ENCODE measurements at regions not wholly inside any gene's neighbourhood (a gene's known extent, or its start where the extent isn't known, plus 50 kb on each side); places are given as distances from the start of the nearest gene placed in this dataset.

DNA sequence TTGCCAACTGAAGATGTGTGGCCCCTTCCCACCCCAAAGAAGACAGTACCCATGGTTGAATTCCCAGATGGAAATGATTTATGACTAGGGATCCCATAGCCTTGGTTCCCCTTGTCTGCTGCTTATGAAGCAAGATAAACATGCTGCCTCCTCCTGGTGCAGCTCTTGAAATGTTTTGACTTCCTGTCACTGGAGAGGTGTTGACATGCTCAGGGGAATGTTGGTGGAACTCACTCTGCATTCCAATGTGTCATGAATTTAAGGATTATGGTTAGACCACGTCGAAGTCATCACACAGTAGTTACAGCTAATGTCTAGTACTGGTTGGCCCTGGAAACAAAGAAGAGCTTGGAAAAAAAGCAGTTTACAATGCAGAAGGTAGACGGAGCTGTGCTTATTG lies 69.0 kb upstream of the FAM110C start:
- 19 to 21% methylated on average over 3 of the region's 3 CpGs for WGBS, 2 donors
- intact Hi-C loops (cut with DNase I), result no loop called here
- peaks cover 0 to 54% (median 10%) of the 10 kb centered on the region in 7 donors for H3K27me3 ChIP-seq
- H3K4me3 ChIP-seq, result no peak overlapping the region
- TF ChIP-seq, protein P1, sequence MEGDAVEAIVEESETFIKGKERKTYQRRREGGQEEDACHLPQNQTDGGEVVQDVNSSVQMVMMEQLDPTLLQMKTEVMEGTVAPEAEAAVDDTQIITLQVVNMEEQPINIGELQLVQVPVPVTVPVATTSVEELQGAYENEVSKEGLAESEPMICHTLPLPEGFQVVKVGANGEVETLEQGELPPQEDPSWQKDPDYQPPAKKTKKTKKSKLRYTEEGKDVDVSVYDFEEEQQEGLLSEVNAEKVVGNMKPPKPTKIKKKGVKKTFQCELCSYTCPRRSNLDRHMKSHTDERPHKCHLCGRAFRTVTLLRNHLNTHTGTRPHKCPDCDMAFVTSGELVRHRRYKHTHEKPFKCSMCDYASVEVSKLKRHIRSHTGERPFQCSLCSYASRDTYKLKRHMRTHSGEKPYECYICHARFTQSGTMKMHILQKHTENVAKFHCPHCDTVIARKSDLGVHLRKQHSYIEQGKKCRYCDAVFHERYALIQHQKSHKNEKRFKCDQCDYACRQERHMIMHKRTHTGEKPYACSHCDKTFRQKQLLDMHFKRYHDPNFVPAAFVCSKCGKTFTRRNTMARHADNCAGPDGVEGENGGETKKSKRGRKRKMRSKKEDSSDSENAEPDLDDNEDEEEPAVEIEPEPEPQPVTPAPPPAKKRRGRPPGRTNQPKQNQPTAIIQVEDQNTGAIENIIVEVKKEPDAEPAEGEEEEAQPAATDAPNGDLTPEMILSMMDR (IDR thresholded peaks at IDR 0.05), result no peak
- no peak overlapping the region for H3K27ac ChIP-seq
- H3K4me1 ChIP-seq, result no peaks in the 10 kb centered on the region
- ATAC-seq (no peak), DNase-seq (no peak)
- no peaks in the 10 kb centered on the region for H3K9me3 ChIP-seq
- H3K36me3 ChIP-seq, result no peaks in the 10 kb centered on the region

DNA sequence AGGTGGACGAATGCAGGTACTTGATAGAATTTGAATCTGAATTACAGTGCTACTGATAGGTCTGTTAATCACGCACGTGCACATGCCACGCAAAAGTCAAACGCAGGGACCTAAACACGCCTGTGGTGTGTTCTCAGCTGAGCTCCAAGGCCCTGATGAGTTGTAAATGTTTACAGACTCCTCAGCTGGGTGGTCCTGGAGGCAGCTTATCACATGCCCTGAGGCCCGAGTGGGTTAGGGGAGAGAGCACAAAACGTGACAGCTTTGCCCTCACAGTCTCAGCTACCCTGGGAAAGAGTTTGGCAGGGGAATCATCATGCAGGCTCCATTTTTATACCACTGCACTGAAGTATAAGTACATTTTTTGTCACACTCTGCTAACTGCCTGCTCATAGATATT lies 68.3 kb upstream of the FAM110C start:
- Histone ChIP-seq H3K27ac (no peak overlapping the region), H3K27me3 (peaks cover 0 to 50% (median 10%) of the 10 kb centered on the region in 7 donors)
- TF ChIP-seq, protein P1 (IDR thresholded peaks at IDR 0.05), result no peak

DNA sequence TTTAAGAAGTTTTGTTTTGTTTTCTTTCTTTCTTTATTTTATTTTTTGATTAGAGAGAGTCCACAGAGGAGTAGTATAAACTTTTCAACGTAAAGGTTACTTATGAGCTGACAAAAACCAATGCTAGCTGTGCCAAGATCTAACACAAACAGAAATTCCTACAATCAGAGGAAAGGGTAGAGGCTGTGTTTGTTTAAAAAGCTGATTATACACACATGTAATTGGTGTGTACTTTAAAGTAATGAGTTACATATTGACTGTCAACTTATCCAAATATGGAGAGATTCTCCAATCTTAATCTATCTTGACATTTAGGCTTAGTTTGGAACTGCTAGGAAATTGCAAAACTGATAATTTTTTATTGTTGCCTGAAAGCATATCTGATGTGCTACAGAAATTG lies 63.7 kb upstream of the FAM110C start:
- no peaks in the 10 kb centered on the region for H3K36me3 ChIP-seq
- ATAC-seq (no peak), DNase-seq (no peak)
- no peak overlapping the region for H3K27ac ChIP-seq
- no peaks in the 10 kb centered on the region for H3K4me1 ChIP-seq
- WGBS, 2 donors, result 32 to 56% methylated on average over 1 of the region's 1 CpG
- H3K4me3 ChIP-seq, result no peak overlapping the region
- TF ChIP-seq, protein P1 (IDR thresholded peaks at IDR 0.05), result no peak
- H3K9me3 ChIP-seq, result peaks cover 0 to 28% (median 8%) of the 10 kb centered on the region in 11 donors
- intact Hi-C loops (cut with DNase I), result no loop called here
- peaks cover 0 to 23% (median 8%) of the 10 kb centered on the region in 7 donors for H3K27me3 ChIP-seq

More for the DNA sequence above, 68.3 kb upstream of the FAM110C start:
- no peak for ATAC-seq
- WGBS, 2 donors, result 32 to 36% methylated on average over 8 of the region's 8 CpGs
- intact Hi-C loops (cut with DNase I), result no loop called here
- DNase-seq, result no peak
- Histone ChIP-seq H3K4me1 (no peaks in the 10 kb centered on the region), H3K4me3 (no peak overlapping the region), H3K36me3 (no peaks in the 10 kb centered on the region), H3K9me3 (no peaks in the 10 kb centered on the region)

DNA sequence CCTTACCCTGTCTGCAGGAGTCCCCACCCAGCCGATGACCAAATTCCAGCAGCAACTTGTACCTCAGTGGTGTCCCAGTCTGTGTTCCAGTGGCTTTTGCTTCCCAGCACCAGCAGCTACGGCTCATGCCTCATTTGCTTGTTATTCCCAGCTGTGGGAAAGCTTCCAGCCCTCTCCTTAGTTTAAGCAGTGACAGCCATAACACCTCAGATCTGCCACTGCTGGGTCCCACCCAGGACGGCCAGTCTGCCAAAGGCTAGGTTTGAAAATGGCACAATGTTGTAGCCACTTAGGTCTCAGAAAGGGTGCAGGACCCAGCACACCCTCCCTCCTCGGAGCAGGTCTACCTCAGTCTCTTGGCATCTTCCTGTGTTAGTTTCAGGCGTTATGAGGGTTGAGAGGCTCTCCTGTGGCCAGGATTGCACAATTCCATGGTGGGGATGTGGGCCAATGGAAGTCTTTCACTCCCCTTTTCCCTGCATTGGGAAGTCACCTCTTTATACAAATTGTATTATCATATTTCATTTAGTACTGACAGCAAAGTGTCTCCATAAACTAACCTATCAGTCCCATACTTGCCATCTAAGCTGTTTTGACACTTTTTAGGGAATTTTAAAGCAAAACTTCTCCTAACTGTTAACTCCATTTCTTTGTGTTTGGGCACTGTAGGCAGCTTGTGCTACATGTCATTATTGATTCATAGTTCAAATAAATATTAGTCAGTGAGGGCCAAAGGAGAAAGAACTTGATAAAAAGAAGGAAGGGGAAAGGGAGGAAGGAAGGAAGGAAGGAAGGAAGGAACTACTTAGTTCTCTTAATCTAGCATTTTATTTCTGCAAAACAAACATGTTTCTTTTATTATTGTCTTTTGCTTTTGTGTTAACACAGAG lies 62.9 kb upstream of the FAM110C start:
- TF ChIP-seq, protein P1 (IDR thresholded peaks at IDR 0.05), result no peak
- peaks cover 0 to 16% (median 8%) of the 10 kb centered on the region in 7 donors for H3K27me3 ChIP-seq
- intact Hi-C loops (cut with DNase I), result no loop called here
- WGBS, 2 donors, result 62 to 65% methylated on average over 5 of the region's 5 CpGs
- H3K4me3 ChIP-seq, result no peak overlapping the region
- H3K4me1 ChIP-seq, result no peaks in the 10 kb centered on the region
- peaks cover 0 to 32% (median 8%) of the 10 kb centered on the region in 11 donors for H3K9me3 ChIP-seq
- no peak overlapping the region for H3K27ac ChIP-seq
- H3K36me3 ChIP-seq, result no peaks in the 10 kb centered on the region
- ATAC-seq, result no peak
- no peak for DNase-seq

All from heart right ventricle (tissue), 16 donors.